OCI-LY3 (cell line): ENCODE measurements at regions not wholly inside any gene's neighbourhood (a gene's known extent, or its start where the extent isn't known, plus 50 kb on each side); places are given as distances from the start of the nearest gene placed in this dataset.

ENCODE experiments used
- EZH2phosphoT487 ChIP-seq: fragments of 200-600 bp; shearing (Covaris generic); IDR thresholded peaks from 2 replicates; pipeline ENCODE4 v1.6.1; 2018; ENCODE audit warnings: antibody characterized with exemption, mixed run types, low read depth
- TF ChIP-seq, protein P1 (sequence below): fragments of 200-600, 300-600 bp; sonication (generic); IDR thresholded peaks from 2 replicates; pipeline ENCODE4 v1.5.1; 2014; ENCODE audit warnings: antibody characterized with exemption, low read length, low read depth

DNA sequence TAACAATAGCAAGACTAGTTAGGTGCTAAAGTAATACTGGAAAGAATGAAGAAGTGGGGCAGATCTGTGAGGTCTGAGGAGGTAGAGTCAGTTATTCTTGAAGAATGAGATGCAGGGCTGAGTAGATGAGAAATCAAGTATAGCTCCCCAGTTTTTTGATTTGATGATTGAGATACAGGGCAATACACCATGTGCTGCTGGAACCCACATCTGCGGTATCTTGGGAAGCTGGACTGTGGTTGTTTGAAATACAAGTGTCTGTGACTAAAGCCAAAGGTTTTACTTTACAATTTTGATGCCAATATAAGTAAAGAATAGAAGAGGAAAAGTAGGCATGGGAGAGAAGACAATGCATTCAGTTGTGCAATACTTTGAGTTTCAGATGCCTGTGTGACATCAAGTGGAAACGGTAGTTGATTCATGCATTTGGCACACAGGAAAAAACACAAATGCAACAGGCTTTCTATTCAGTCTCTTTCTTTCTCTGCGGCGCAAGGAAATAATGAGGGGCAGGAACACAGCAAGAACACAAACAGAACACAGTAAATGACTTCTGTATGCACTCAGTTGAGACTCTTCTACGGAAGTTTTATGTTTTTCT, 190.2 kb upstream of the SLC38A2 start:
- TF ChIP-seq, protein P1, sequence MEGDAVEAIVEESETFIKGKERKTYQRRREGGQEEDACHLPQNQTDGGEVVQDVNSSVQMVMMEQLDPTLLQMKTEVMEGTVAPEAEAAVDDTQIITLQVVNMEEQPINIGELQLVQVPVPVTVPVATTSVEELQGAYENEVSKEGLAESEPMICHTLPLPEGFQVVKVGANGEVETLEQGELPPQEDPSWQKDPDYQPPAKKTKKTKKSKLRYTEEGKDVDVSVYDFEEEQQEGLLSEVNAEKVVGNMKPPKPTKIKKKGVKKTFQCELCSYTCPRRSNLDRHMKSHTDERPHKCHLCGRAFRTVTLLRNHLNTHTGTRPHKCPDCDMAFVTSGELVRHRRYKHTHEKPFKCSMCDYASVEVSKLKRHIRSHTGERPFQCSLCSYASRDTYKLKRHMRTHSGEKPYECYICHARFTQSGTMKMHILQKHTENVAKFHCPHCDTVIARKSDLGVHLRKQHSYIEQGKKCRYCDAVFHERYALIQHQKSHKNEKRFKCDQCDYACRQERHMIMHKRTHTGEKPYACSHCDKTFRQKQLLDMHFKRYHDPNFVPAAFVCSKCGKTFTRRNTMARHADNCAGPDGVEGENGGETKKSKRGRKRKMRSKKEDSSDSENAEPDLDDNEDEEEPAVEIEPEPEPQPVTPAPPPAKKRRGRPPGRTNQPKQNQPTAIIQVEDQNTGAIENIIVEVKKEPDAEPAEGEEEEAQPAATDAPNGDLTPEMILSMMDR: no peak
- TF ChIP-seq EZH2phosphoT487: no peak
